SK-N-SH (cell line): ENCODE measurements at regions not wholly inside any gene's neighbourhood (a gene's known extent, or its start where the extent isn't known, plus 50 kb on each side); places are given as distances from the start of the nearest gene placed in this dataset.

Experiments
- CTCF ChIA-PET: fragments of 300-600, 350-600 bp; formaldehyde crosslinking; extraction: SDS; loops from one replicate; lab custom pipeline; 2021; lab: Yijun Ruan, JAX
- POLR2A ChIA-PET: fragments of 350-600 bp; sonication (Branson Sonifier 250); formaldehyde crosslinking; extraction: SDS; loops from one replicate; lab custom pipeline; 2020; ENCODE audit warnings: antibody characterized with exemption, inconsistent platforms; lab: Yijun Ruan, JAX
- DNase-seq: peaks from one replicate; pipeline ENCODE4 v3.0.0; 2012
- H2AFZ ChIP-seq: fragments of 200-600 bp; sonication (generic); 2 replicates; pipeline ENCODE4 v1.8.1; 2016; ENCODE audit warnings: antibody characterized with exemption, mild to moderate bottlenecking, low read depth
- H3F3A ChIP-seq: fragments of 200-600 bp; sonication (generic); replicated peaks from 2 replicates; pipeline ENCODE3; 2016; ENCODE audit warnings: antibody characterized with exemption, mild to moderate bottlenecking; ENCODE audit not compliant: insufficient read depth
- H3K27ac ChIP-seq, 2 experiments: fragments of 200-500 bp in 1 of 2; fragments of 200-600 bp in 1 of 2; sonication (Bioruptor generic) in 1 of 2; sonication (generic), shearing (Covaris generic) in 1 of 2; 2 replicates each; pipeline versions ENCODE4 v1.5.1 to v1.6.1; 2014 to 2016; ENCODE audit warnings: low read depth in 2 of 2, inconsistent platforms in 1 of 2, low read length in 1 of 2, mild to moderate bottlenecking in 1 of 2, mixed read lengths in 1 of 2
- H3K27me3 ChIP-seq: fragments of 200-600 bp; sonication (generic), shearing (Covaris generic); 2 replicates; pipeline ENCODE4 v1.6.1; 2016; ENCODE audit warnings: mixed run types; ENCODE audit not compliant: insufficient read depth
- H3K36me3 ChIP-seq, 2 experiments: fragments of 200-500 bp in 1 of 2; fragments of 200-600 bp in 1 of 2; sonication (Bioruptor generic) in 1 of 2; sonication (generic) in 1 of 2; replicated peaks in 1 of 2; 2 replicates each; pipeline versions ENCODE3 to v1.5.1; 2014 to 2016; ENCODE audit warnings: low read length in 1 of 2, mild to moderate bottlenecking in 1 of 2; ENCODE audit not compliant: insufficient read depth in 2 of 2, control insufficient read depth in 1 of 2
- H3K4me1 ChIP-seq, 2 experiments: fragments of 200-500 bp in 1 of 2; fragments of 200-600 bp in 1 of 2; sonication (Bioruptor generic) in 1 of 2; sonication (generic), shearing (Covaris generic) in 1 of 2; 2 replicates each; pipeline versions ENCODE4 v1.5.1 to v1.6.1; 2014 to 2016; ENCODE audit warnings: low read depth in 1 of 2, low read length in 1 of 2, mixed run types in 1 of 2; ENCODE audit not compliant: insufficient read depth in 2 of 2, control insufficient read depth in 1 of 2
- H3K4me2 ChIP-seq: fragments of 200-600 bp; sonication (generic), shearing (Covaris generic); 2 replicates; pipeline ENCODE4 v1.6.1; 2017; ENCODE audit warnings: mixed run types
- H3K4me3 ChIP-seq, 2 experiments: fragments of 200-500 bp in 1 of 2; fragments of 200-600 bp in 1 of 2; sonication (Bioruptor generic) in 1 of 2; sonication (generic), shearing (Covaris generic) in 1 of 2; 2 replicates each; pipeline versions ENCODE4 v1.5.1 to v1.8.1; 2014 to 2016; ENCODE audit warnings: low read depth in 2 of 2, inconsistent platforms in 1 of 2, low read length in 1 of 2, mild to moderate bottlenecking in 1 of 2, mixed read lengths in 1 of 2, moderate library complexity in 1 of 2
- H3K79me2 ChIP-seq: fragments of 200-600 bp; sonication (generic); 2 replicates; pipeline ENCODE4 v1.8.1; 2017; ENCODE audit warnings: mild to moderate bottlenecking; ENCODE audit not compliant: insufficient read depth
- H3K9ac ChIP-seq: fragments of 200-600 bp; sonication (generic); 2 replicates; pipeline ENCODE4 v1.6.1; 2017; ENCODE audit warnings: mixed run types
- H3K9me2 ChIP-seq: fragments of 200-600 bp; sonication (generic); 2 replicates; pipeline ENCODE4 v1.6.1; 2017; ENCODE audit warnings: mixed run types
- H3K9me3 ChIP-seq: fragments of 200-600 bp; sonication (generic); 2 replicates; pipeline ENCODE4 v1.6.1; 2017; ENCODE audit warnings: mixed run types, mild to moderate bottlenecking, moderate library complexity
- H4K20me1 ChIP-seq: fragments of 200-600 bp; sonication (generic); 2 replicates; pipeline ENCODE4 v1.6.1; 2017; ENCODE audit warnings: mild to moderate bottlenecking, mixed run types; ENCODE audit not compliant: insufficient read depth
- CTCF ChIP-seq: fragments of 200-600 bp; sonication (generic); IDR thresholded peaks from 2 replicates; pipeline ENCODE4 v1.6.1; 2017; ENCODE audit warnings: antibody characterized with exemption, mild to moderate bottlenecking, moderate library complexity
- FOSL2 ChIP-seq: IDR thresholded peaks from 2 replicates; pipeline ENCODE4 v1.4.0; 2012; ENCODE audit warnings: low read depth, mild to moderate bottlenecking, moderate library complexity, borderline replicate concordance
- FOXJ3 ChIP-seq: sonication (generic); formaldehyde crosslinking; IDR thresholded peaks from 2 replicates; pipeline ENCODE4 v1.5.1; 2020; ENCODE audit warnings: mild to moderate bottlenecking, missing genetic modification reagents
- FOXM1 ChIP-seq: IDR thresholded peaks from 2 replicates; pipeline ENCODE4 v1.4.0; 2012; ENCODE audit warnings: low read depth, mild to moderate bottlenecking
- GATA2 ChIP-seq: sonication (generic); formaldehyde crosslinking; IDR thresholded peaks from 2 replicates; pipeline ENCODE4 v1.5.0; 2020; ENCODE audit warnings: mild to moderate bottlenecking, missing genetic modification reagents
- JUND ChIP-seq: IDR thresholded peaks from 2 replicates; pipeline ENCODE4 v1.4.0; 2012
- MEF2A ChIP-seq: IDR thresholded peaks from 2 replicates; pipeline ENCODE4 v1.4.0; 2012; ENCODE audit warnings: low read depth, borderline replicate concordance
- NFIC ChIP-seq: IDR thresholded peaks from 2 replicates; pipeline ENCODE4 v1.4.0; 2012; ENCODE audit warnings: borderline replicate concordance
- POLR2AphosphoS5 ChIP-seq: IDR thresholded peaks from 2 replicates; pipeline ENCODE4 v1.6.1; 2012; ENCODE audit warnings: low read depth, low read length
- RAD21 ChIP-seq: IDR thresholded peaks from 2 replicates; pipeline ENCODE4 v1.6.1; 2012; ENCODE audit warnings: mild to moderate bottlenecking, low read length
- RCOR1 ChIP-seq: fragments of 150-350 bp; IDR thresholded peaks from 2 replicates; pipeline ENCODE4 v1.6.1; 2017; ENCODE audit warnings: antibody characterized with exemption, low read length
- SMC3 ChIP-seq: IDR thresholded peaks from 2 replicates; pipeline ENCODE4 v1.6.1; 2012; ENCODE audit warnings: low read depth, low read length, improper control_type of control experiment
- TCF12 ChIP-seq: IDR thresholded peaks from 2 replicates; pipeline ENCODE4 v1.4.0; 2012
- YY1 ChIP-seq: IDR thresholded peaks from 2 replicates; pipeline ENCODE4 v1.4.0; 2012; ENCODE audit warnings: low read depth, mild to moderate bottlenecking
- WGBS: methylation state at CpG from one replicate; pipeline ENCODE4 v1.1.6; 2017; ENCODE audit warnings: low lambda C conversion rate; 5-methylcytosine and 5-hydroxymethylcytosine counted together
- TF ChIP-seq, protein P1 (sequence below): fragments of 150-350 bp; IDR thresholded peaks from 2 replicates; pipeline ENCODE4 v1.6.1; 2016; ENCODE audit warnings: mild to moderate bottlenecking, low read depth, low read length
- TF ChIP-seq, protein P2 (sequence below): IDR thresholded peaks from 2 replicates; pipeline ENCODE4; 2012

GRCh38 chr6:130677766-130678165, 149.4 kb upstream of the SMLR1 start:
- Histone ChIP-seq H3K9me3 (no peaks in the 10 kb centered on the region), H3K4me2 (no peak overlapping the region), H3K4me1 (peaks cover 0 to 5% of the 10 kb centered on the region in 2 experiments; a peak in 2 of 4 replicates), H3K79me2 (no peaks in the 10 kb centered on the region), H3K4me3 (no peak overlapping the region), H3K27me3 (no peaks in the 10 kb centered on the region), H4K20me1 (no peaks in the 10 kb centered on the region), H3K27ac (no peak overlapping the region), H3F3A (no peaks in the 10 kb centered on the region), H3K9ac (no peak overlapping the region), H3K9me2 (no peaks in the 10 kb centered on the region), H3K36me3 (no peaks in the 10 kb centered on the region), H2AFZ (no peak overlapping the region)
- DNase-seq: no peak
- no peak for TF ChIP-seq POLR2AphosphoS5
- TF ChIP-seq JUND: no peak
- no peak for TF ChIP-seq NFIC
- no peak for TF ChIP-seq YY1
- no peak for TF ChIP-seq GATA2
- no peak for TF ChIP-seq FOXM1
- TF ChIP-seq, protein P1, sequence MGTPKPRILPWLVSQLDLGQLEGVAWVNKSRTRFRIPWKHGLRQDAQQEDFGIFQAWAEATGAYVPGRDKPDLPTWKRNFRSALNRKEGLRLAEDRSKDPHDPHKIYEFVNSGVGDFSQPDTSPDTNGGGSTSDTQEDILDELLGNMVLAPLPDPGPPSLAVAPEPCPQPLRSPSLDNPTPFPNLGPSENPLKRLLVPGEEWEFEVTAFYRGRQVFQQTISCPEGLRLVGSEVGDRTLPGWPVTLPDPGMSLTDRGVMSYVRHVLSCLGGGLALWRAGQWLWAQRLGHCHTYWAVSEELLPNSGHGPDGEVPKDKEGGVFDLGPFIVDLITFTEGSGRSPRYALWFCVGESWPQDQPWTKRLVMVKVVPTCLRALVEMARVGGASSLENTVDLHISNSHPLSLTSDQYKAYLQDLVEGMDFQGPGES: no peak
- no peak for TF ChIP-seq FOXJ3 (CRISPR knock-in tag)
- ChIA-PET POLR2A (no interaction called here), CTCF (no interaction called here)
- WGBS: 0% methylated on average over 1 of the region's 3 CpGs

DNA sequence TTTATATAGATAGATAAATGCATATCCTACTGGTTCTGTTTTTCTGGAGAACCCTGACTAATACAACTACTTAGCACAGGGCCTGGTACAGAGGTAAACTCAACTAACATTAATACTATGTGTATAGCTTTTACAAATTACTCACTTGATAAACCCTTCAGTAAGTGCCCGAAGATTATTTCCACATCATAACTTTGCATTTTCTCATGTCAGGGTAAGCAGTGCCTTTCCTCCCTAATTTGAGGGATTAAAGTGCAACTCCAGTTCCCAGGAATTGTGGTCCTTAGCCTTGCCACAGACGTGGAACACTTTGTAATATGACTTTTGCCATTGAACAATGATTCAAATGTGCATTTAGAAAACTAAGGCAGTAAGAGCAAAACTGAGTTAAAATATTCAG, 147.5 kb upstream of the SMLR1 start:
- no peaks in the 10 kb centered on the region for H4K20me1 ChIP-seq
- no peak overlapping the region for H3K9ac ChIP-seq
- peak overlapping the region in 1 of 2 experiments; percentile 90; a peak in 2 of 4 replicates for H3K27ac ChIP-seq
- CTCF ChIA-PET: no interaction called here
- H3K79me2 ChIP-seq: no peaks in the 10 kb centered on the region
- DNase-seq: no peak
- no peaks in the 10 kb centered on the region for H3F3A ChIP-seq
- no peak for TF ChIP-seq TCF12
- no peak for TF ChIP-seq POLR2AphosphoS5
- no peak for TF ChIP-seq SMC3
- no peak for TF ChIP-seq RCOR1
- TF ChIP-seq YY1: no peak
- TF ChIP-seq FOSL2: no peak
- TF ChIP-seq GATA2: no peak
- TF ChIP-seq RAD21: no peak
- TF ChIP-seq MEF2A: no peak
- TF ChIP-seq, all 33 proteins: peak for 0
- H3K9me3 ChIP-seq: no peaks in the 10 kb centered on the region
- no peaks in the 10 kb centered on the region for H3K27me3 ChIP-seq
- H3K36me3 ChIP-seq: no peaks in the 10 kb centered on the region
- POLR2A ChIA-PET: no interaction called here
- 0 out of 2 replicates have a peak overlapping the region, but pooled peaks have one; percentile 61 for H2AFZ ChIP-seq
- no peak overlapping the region for H3K4me2 ChIP-seq
- no peaks in the 10 kb centered on the region for H3K9me2 ChIP-seq
- 15% methylated on average over 2 of the region's 2 CpGs for WGBS
- H3K4me1 ChIP-seq: peaks cover 0 to 5% of the 10 kb centered on the region in 2 experiments; a peak in 2 of 4 replicates
- no peak overlapping the region for H3K4me3 ChIP-seq

- Histone ChIP-seq H2AFZ (peak overlapping the region; percentile 61; the same call in 1 of the 2 replicates), H3K9me3 (no peaks in the 10 kb centered on the region), H3K4me3 (no peak overlapping the region), H3K9me2 (no peaks in the 10 kb centered on the region), H3K27ac (peak overlapping the region in 1 of 2 experiments; percentile 90; a peak in 2 of 4 replicates), H3K27me3 (no peaks in the 10 kb centered on the region), H3K36me3 (no peaks in the 10 kb centered on the region), H3K9ac (no peak overlapping the region), H4K20me1 (no peaks in the 10 kb centered on the region), H3K4me1 (peaks cover 0 to 5% of the 10 kb centered on the region in 2 experiments; a peak in 2 of 4 replicates), H3K79me2 (no peaks in the 10 kb centered on the region), H3F3A (no peaks in the 10 kb centered on the region), H3K4me2 (no peak overlapping the region)
- WGBS: 45% methylated on average over 3 of the region's 3 CpGs
- CTCF ChIA-PET: no interaction called here
- no peak for DNase-seq
- TF ChIP-seq, protein P2, sequence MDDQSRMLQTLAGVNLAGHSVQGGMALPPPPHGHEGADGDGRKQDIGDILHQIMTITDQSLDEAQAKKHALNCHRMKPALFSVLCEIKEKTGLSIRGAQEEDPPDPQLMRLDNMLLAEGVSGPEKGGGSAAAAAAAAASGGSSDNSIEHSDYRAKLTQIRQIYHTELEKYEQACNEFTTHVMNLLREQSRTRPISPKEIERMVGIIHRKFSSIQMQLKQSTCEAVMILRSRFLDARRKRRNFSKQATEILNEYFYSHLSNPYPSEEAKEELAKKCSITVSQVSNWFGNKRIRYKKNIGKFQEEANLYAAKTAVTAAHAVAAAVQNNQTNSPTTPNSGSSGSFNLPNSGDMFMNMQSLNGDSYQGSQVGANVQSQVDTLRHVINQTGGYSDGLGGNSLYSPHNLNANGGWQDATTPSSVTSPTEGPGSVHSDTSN: 0 out of 2 replicates have a peak, but pooled peaks have one; percentile 5
- TF ChIP-seq CTCF: no peak
- POLR2A ChIA-PET: no interaction called here
Measured at GRCh38 chr6:130680116-130680515, 147.1 kb upstream of the SMLR1 start.
